ENCODE measurements at regions not wholly inside any gene's neighbourhood (a gene's known extent, or its start where the extent isn't known, plus 50 kb on each side); places are given as distances from the start of the nearest gene placed in this dataset.

DNA sequence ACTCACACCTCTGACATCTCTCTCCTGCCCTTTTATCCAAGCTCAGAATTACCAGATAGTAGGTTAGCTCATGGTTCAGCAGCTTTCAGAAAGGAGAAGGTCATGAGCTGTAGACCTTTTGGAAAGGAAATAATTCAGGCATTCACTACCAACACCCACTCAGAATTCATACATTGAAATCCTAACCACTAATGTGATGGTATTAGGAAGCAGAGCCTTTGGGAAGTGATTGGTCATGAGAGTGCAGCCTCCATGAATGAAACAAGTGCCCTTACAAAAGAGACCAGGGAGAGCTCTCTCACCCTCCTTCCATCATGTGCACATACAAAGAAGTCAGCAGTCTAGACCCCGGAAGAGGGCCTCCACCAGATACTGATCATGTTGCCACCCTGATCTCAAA, 315.8 kb upstream of the CCDC54 start:
- Histone ChIP-seq H3K4me1 (ENCODE audit: control insufficient read depth, insufficient read depth, low read length) (no peaks in the 10 kb centered on the region), H3K27me3 (ENCODE audit: control insufficient read depth, insufficient read depth, low read length) (no peaks in the 10 kb centered on the region), H3K9ac (ENCODE audit: low read length) (no peak overlapping the region), H3K9me3 (ENCODE audit: control insufficient read depth, low read length) (no peaks in the 10 kb centered on the region), H3K36me3 (ENCODE audit: control insufficient read depth, insufficient read depth, low read length) (no peaks in the 10 kb centered on the region), H3K4me3 (ENCODE audit: low read length) (no peak overlapping the region)

DNA sequence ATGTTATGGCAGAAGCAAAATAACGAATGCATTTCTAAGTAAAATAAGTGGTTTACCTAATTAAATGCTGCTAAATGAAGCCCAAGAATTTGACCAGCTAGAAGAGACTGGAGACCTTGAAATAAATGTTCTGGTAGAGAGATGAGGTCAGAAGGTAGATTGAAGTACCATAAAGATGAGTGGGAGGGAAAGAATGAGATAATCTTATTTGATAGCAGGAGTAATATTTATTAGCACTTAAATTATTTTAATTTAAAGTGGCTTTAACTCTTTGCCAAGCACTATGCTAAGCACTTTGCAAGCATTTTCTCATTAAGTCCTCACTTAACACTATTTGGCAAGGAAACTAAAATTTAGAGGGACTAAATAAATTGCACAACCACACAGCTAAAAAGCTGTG, 314.9 kb upstream of the CCDC54 start:
- no peaks in the 10 kb centered on the region for H3K4me1 ChIP-seq (ENCODE audit: control insufficient read depth, insufficient read depth, low read length)
- H3K9me3 ChIP-seq (ENCODE audit: control insufficient read depth, low read length) = no peaks in the 10 kb centered on the region

DNA sequence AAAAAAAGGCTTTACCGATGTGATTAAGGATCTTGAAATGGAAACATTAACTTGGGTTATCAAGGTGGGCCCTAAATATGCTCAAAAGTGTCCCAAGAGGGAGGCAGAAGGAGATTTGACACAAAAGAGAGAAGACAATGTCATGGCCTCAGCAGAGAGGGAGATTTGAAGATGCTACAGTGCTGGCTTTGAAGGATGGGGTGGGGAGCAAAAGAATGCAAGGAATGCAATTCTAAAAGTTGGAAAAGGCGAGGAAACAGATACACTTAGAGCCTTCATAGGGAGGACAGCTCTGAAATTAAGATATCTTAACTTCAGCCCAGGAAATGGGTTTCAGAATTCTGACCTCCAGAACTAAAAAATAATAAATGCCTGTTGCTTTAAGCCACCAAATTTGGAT, 314.5 kb upstream of the CCDC54 start:
- Histone ChIP-seq H3K9me3 (ENCODE audit: control insufficient read depth, low read length) (no peaks in the 10 kb centered on the region), H3K27me3 (ENCODE audit: control insufficient read depth, insufficient read depth, low read length) (no peaks in the 10 kb centered on the region), H3K4me1 (ENCODE audit: control insufficient read depth, insufficient read depth, low read length) (no peaks in the 10 kb centered on the region), H3K36me3 (ENCODE audit: control insufficient read depth, insufficient read depth, low read length) (no peaks in the 10 kb centered on the region), H3K4me3 (ENCODE audit: low read length) (no peak overlapping the region), H3K9ac (ENCODE audit: low read length) (no peak overlapping the region)

More for the DNA sequence above, 314.9 kb upstream of the CCDC54 start:
- no peak overlapping the region for H3K9ac ChIP-seq (ENCODE audit: low read length)
- H3K4me3 ChIP-seq (ENCODE audit: low read length) = no peak overlapping the region
- H3K27me3 ChIP-seq (ENCODE audit: control insufficient read depth, insufficient read depth, low read length) = no peaks in the 10 kb centered on the region
- H3K36me3 ChIP-seq (ENCODE audit: control insufficient read depth, insufficient read depth, low read length) = no peaks in the 10 kb centered on the region

DNA sequence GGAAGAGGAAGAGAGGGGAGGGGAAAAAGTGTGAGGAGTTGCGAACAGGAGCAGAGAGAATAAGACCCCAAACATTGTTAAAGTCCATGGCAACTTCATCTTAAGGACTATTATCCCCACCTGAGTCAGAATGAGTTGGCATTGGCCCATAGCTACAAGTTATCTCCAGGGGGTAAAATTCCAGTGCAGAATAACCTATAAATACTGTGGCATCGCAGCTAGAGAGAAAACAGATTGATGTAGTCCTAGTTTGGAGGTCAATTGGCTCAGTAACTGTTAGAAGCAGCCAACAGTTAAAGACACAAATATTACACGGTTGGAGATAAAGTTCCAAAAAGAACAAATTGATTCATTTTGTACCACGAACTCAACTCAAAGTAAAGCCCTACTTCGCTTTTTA, 313.9 kb upstream of the CCDC54 start:
- no peak overlapping the region for H3K9ac ChIP-seq (ENCODE audit: low read length)
- H3K4me3 ChIP-seq (ENCODE audit: low read length) = no peak overlapping the region
- H3K36me3 ChIP-seq (ENCODE audit: control insufficient read depth, insufficient read depth, low read length) = no peaks in the 10 kb centered on the region
- no peaks in the 10 kb centered on the region for H3K9me3 ChIP-seq (ENCODE audit: control insufficient read depth, low read length)
- H3K27me3 ChIP-seq (ENCODE audit: control insufficient read depth, insufficient read depth, low read length) = no peaks in the 10 kb centered on the region
- no peaks in the 10 kb centered on the region for H3K4me1 ChIP-seq (ENCODE audit: control insufficient read depth, insufficient read depth, low read length)

DNA sequence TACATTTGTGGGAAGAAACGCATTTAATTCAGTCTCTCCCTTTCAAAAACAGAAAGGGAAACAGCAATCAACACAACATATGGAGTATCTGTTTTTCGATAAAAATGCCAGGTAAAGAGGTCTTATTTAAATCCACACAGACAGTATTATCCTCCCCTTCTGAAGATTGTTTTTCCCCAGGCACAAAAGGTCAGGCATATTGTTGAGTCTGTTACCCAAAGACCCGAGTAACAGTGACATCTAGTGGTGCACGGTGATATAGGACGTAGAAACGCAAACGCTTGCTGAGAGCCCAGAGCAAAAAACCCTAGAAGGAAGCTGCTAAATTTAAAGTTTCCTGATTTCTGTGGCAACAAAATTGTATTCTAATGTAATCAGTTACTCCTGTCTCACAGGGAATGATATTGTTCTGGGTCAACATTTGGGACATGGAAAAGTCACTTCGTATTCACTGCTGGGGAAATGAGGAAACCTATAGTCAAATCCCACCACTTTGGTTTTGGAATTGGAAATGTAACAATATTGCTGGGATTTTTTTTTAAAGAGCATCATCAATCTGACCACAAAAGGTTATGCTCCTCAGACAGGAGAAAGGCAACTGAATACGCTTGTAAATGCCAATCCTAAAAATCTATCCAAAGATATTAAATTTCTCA, 312.7 kb upstream of the CCDC54 start:
- H3K4me3 ChIP-seq (ENCODE audit: low read length) = no peak overlapping the region
- H3K9me3 ChIP-seq (ENCODE audit: control insufficient read depth, low read length) = no peaks in the 10 kb centered on the region
- H3K9ac ChIP-seq (ENCODE audit: low read length) = no peak overlapping the region
- no peaks in the 10 kb centered on the region for H3K36me3 ChIP-seq (ENCODE audit: control insufficient read depth, insufficient read depth, low read length)
- H3K4me1 ChIP-seq (ENCODE audit: control insufficient read depth, insufficient read depth, low read length) = no peaks in the 10 kb centered on the region
- H3K27me3 ChIP-seq (ENCODE audit: control insufficient read depth, insufficient read depth, low read length) = no peaks in the 10 kb centered on the region

DNA sequence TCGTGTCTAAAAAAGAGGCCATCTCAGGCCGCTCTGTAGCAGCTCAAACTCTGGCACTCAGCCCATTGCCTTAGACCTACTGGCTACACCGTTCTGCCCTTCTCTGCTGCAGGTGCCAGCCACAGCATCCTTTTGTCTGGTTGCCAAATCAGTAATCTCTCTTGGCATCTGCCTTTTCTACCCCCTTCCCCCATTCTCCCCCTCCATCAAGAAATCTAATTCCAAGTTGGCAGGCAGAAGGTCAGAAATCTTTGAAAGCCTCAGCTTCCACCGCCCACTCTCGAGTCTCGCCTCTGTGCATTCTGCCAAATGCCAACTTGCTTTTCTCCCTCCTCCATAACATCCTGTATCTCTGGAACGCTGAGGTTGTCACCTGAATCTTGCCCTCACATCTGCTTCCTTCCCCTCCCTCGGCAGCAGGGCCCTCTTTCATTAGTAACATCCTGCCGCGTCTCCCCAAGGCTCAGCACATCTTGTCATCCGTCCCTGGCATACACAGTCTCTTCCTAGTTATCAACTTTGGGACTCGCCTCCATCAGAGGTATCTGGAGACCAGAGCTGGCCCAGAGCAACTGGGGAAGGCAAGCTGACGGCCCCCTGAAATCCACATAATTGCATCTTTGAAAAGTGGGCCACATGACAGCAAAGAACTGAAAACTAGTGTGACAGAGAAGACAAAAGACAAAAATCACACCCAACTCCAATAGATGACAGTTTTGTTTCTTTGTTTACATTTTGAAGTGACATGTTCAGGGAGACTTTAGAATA, 312.0 kb upstream of the CCDC54 start:
- Histone ChIP-seq H3K4me3 (ENCODE audit: low read length) (no peak overlapping the region), H3K36me3 (ENCODE audit: control insufficient read depth, insufficient read depth, low read length) (no peaks in the 10 kb centered on the region), H3K9ac (ENCODE audit: low read length) (no peak overlapping the region), H3K4me1 (ENCODE audit: control insufficient read depth, insufficient read depth, low read length) (no peaks in the 10 kb centered on the region), H3K27me3 (ENCODE audit: control insufficient read depth, insufficient read depth, low read length) (no peaks in the 10 kb centered on the region), H3K9me3 (ENCODE audit: control insufficient read depth, low read length) (no peaks in the 10 kb centered on the region)

DNA sequence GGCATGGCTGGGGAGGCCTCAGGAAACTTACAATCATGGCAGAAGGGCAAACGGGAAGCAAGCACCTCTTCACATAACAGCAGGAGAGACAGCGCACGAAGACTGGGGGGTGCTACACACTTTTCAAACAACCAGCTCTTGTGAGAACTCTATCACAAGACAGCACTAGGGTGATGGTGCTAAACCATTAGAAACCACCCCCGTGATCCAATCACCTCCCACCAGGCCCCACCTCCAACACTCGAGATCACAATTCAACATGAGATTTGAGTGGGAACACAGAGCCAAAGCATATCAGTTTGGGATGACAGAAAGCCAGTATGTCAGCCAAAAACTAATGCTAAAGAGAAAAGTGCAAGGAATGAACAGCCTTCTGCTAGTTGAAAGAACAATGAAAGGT, 309.8 kb upstream of the CCDC54 start:
- no peaks in the 10 kb centered on the region for H3K4me1 ChIP-seq (ENCODE audit: control insufficient read depth, insufficient read depth, low read length)
- H3K27me3 ChIP-seq (ENCODE audit: control insufficient read depth, insufficient read depth, low read length) = no peaks in the 10 kb centered on the region
- no peak overlapping the region for H3K4me3 ChIP-seq (ENCODE audit: low read length)
- no peaks in the 10 kb centered on the region for H3K36me3 ChIP-seq (ENCODE audit: control insufficient read depth, insufficient read depth, low read length)
- no peak overlapping the region for H3K9ac ChIP-seq (ENCODE audit: low read length)
- no peaks in the 10 kb centered on the region for H3K9me3 ChIP-seq (ENCODE audit: control insufficient read depth, low read length)

DNA sequence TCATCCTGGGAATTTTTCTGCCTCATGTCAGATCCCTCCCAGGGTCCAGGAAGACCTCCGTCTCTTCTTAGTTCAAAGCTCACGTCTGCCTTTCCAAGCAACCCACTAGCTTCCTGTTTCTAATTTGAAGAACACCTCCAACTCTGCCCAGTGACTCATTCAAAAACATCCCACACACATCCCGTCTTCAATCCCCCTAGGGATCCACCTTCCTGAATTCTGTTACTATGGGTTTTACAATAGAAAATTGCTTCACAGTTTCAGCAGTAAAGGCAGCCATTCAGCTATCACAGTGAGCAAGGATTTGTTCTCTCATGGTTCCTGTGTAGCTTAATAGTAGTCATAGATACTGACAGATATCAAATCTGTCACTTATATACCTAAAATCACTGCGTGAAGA, 308.3 kb upstream of the CCDC54 start:
- Histone ChIP-seq H3K36me3 (ENCODE audit: control insufficient read depth, insufficient read depth, low read length) (no peaks in the 10 kb centered on the region), H3K27me3 (ENCODE audit: control insufficient read depth, insufficient read depth, low read length) (no peaks in the 10 kb centered on the region), H3K9me3 (ENCODE audit: control insufficient read depth, low read length) (no peaks in the 10 kb centered on the region), H3K4me3 (ENCODE audit: low read length) (no peak overlapping the region), H3K4me1 (ENCODE audit: control insufficient read depth, insufficient read depth, low read length) (no peaks in the 10 kb centered on the region), H3K9ac (ENCODE audit: low read length) (no peak overlapping the region)

DNA sequence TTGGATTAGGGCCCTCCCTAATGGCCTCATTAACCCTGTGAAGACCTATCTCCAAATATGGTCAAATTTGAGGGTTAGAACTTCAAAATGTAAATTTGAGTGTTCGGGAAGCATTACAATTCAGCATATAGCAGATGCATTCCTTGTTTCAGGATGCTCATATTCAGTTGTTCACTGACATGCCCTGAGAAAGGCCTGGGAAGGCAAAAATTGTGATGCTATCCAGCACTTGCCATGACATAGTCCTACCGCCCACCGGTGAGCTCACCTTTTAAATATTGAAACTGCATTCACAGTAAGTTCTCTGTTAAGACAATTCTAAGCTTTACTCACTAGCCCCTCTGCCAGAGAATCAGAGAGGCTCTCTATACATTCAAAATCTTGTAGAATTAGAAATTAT, 300.3 kb upstream of the CCDC54 start:
- no peak overlapping the region for H3K9ac ChIP-seq (ENCODE audit: low read length)
- H3K27me3 ChIP-seq (ENCODE audit: control insufficient read depth, insufficient read depth, low read length) = no peaks in the 10 kb centered on the region
- H3K36me3 ChIP-seq (ENCODE audit: control insufficient read depth, insufficient read depth, low read length) = no peaks in the 10 kb centered on the region
- H3K4me1 ChIP-seq (ENCODE audit: control insufficient read depth, insufficient read depth, low read length) = no peaks in the 10 kb centered on the region
- no peaks in the 10 kb centered on the region for H3K9me3 ChIP-seq (ENCODE audit: control insufficient read depth, low read length)
- no peak overlapping the region for H3K4me3 ChIP-seq (ENCODE audit: low read length)

DNA sequence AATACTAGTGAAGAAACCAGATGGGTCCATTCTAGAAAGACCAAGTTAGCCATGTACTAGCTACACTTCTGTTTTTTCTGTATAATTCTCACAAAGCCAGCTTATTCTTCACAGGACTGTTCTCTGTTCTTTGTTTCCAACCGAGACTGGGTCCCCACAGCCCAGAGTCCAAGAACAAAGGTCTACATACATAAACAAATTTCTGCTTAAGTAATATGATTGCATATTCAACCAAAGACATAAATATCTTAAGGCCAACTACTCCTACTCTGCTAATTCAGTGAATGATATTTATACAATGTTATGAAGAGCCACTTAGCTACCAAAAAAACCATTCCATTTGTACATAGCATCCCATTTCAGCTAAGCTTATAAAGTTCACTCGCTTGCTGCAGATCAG, 299.8 kb upstream of the CCDC54 start:
- no peak overlapping the region for H3K4me3 ChIP-seq (ENCODE audit: low read length)
- no peaks in the 10 kb centered on the region for H3K9me3 ChIP-seq (ENCODE audit: control insufficient read depth, low read length)
- no peaks in the 10 kb centered on the region for H3K36me3 ChIP-seq (ENCODE audit: control insufficient read depth, insufficient read depth, low read length)
- H3K9ac ChIP-seq (ENCODE audit: low read length) = no peak overlapping the region
- no peaks in the 10 kb centered on the region for H3K4me1 ChIP-seq (ENCODE audit: control insufficient read depth, insufficient read depth, low read length)
- no peaks in the 10 kb centered on the region for H3K27me3 ChIP-seq (ENCODE audit: control insufficient read depth, insufficient read depth, low read length)

DNA sequence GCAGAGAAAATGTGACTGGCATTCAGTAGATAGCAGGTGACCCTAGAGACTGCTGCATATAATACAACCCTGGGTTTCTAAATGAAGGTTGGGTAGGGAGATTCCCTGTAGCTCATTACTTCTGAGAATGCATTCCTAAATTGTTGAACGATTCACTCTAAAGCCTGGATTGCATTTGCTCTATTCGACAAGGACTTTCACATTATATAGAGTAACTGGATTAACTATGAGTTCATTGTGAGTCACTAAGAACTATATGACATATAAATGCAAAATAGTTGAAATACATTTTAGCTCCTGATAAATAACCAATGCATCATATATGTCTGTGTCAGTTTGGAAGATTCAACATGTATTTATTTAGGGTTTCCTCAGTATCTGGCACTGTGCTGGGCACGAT, 294.7 kb upstream of the CCDC54 start:
- Histone ChIP-seq H3K36me3 (ENCODE audit: control insufficient read depth, insufficient read depth, low read length) (no peaks in the 10 kb centered on the region), H3K27me3 (ENCODE audit: control insufficient read depth, insufficient read depth, low read length) (no peaks in the 10 kb centered on the region), H3K4me3 (ENCODE audit: low read length) (no peak overlapping the region), H3K9me3 (ENCODE audit: control insufficient read depth, low read length) (no peaks in the 10 kb centered on the region), H3K4me1 (ENCODE audit: control insufficient read depth, insufficient read depth, low read length) (no peaks in the 10 kb centered on the region), H3K9ac (ENCODE audit: low read length) (no peak overlapping the region)

DNA sequence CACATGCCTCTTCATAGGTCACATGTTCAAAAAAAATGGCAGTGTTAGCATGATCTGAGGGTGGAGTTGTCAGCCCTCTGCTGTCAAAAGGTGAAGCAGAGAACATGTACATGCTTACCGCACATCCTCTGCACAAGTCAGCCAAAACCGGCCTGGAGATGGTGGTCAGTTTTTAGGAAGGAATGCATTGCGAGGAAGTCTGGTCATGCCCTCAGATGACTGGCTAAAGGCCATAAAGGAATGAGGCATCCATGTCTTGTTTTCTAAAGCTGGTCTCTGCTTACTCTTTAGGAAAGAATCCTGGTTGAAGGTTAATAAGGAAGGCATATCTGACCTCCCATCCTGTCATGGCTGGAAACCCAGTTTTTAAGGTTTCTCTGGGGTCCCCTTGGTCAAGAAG, 292.0 kb upstream of the CCDC54 start:
- H3K27me3 ChIP-seq (ENCODE audit: control insufficient read depth, insufficient read depth, low read length) = no peaks in the 10 kb centered on the region

More for the DNA sequence above, 292.0 kb upstream of the CCDC54 start:
- Histone ChIP-seq H3K36me3 (ENCODE audit: control insufficient read depth, insufficient read depth, low read length) (no peaks in the 10 kb centered on the region), H3K4me3 (ENCODE audit: low read length) (no peak overlapping the region), H3K9ac (ENCODE audit: low read length) (no peak overlapping the region), H3K9me3 (ENCODE audit: control insufficient read depth, low read length) (no peaks in the 10 kb centered on the region), H3K4me1 (ENCODE audit: control insufficient read depth, insufficient read depth, low read length) (no peaks in the 10 kb centered on the region)

All from mucosa of stomach (tissue), 1 donor.